ENCODE measurements at regions not wholly inside any gene's neighbourhood (a gene's known extent, or its start where the extent isn't known, plus 50 kb on each side); places are given as distances from the start of the nearest gene placed in this dataset.

DNA sequence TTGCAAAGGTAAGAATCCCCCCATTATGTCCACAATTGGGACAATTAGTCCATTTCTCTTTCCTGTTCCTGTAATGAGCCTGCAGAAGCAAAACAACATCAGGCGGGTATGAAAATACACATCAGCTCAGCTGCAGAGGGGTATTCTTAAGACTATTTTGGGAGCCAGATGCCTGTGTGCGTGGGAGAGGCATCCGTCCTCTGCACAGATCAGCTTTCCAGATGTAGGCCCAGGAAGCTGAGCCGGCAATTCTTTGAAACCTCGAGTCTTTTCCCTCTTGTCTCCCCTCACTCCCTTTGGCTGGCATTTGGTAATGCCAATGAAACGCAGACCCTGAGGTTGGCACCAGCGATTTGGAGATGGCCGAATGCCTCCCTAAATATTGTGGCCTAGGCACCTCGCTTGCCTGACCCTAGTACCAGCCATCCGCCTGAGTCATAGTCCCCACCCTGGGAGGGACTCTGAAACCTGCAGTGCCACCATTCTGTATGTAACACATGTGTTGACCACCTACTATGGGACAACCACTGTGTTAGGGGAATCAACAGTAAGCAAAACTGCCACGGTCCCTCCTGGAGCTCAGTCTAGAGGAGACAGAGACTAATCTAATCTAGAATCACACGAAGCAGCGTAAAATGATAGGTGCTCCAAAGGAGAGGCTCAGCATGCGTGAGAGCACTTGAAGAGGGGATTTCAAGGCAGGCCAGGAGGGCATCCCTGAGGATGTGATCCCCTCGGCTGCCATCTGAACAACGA lies 603.0 kb downstream of the MATN1 start:
- DNase-seq (ENCODE audit: low spot score): no peak
- no peak overlapping the region for H3K27ac ChIP-seq
- CTCF ChIA-PET: no interaction called here
- TF ChIP-seq, protein P1, sequence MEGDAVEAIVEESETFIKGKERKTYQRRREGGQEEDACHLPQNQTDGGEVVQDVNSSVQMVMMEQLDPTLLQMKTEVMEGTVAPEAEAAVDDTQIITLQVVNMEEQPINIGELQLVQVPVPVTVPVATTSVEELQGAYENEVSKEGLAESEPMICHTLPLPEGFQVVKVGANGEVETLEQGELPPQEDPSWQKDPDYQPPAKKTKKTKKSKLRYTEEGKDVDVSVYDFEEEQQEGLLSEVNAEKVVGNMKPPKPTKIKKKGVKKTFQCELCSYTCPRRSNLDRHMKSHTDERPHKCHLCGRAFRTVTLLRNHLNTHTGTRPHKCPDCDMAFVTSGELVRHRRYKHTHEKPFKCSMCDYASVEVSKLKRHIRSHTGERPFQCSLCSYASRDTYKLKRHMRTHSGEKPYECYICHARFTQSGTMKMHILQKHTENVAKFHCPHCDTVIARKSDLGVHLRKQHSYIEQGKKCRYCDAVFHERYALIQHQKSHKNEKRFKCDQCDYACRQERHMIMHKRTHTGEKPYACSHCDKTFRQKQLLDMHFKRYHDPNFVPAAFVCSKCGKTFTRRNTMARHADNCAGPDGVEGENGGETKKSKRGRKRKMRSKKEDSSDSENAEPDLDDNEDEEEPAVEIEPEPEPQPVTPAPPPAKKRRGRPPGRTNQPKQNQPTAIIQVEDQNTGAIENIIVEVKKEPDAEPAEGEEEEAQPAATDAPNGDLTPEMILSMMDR (conservative IDR thresholded peaks at IDR 0.05; ENCODE audit: low read depth): no peak
- POLR2A ChIA-PET (ENCODE audit: low non-redundant PET): no interaction called here

DNA sequence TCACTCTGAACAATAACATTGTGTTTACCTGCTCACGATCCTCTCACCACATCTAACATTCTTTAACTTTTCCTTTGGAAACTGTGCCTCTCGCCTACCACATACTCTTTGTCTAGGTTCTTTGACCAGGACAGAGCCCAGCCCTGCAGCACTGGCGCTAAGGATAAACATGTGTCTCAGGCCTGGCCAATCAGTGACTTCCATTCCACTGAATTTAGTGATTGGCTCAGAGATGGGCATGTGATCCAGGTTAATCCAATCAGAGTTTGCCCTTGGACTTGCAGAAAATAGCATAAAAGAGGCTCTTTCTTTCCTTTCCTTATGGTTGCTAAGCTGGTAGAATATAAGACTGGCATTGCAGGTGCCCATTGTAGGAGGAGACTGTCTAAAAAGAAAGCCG lies 605.7 kb downstream of the MATN1 start:
- H3K27ac ChIP-seq: no peak overlapping the region
- ChIA-PET CTCF (no interaction called here), POLR2A (ENCODE audit: low non-redundant PET) (no interaction called here)
- peak; percentile 8 for DNase-seq (ENCODE audit: low spot score)
- TF ChIP-seq, protein P1 (conservative IDR thresholded peaks at IDR 0.05; ENCODE audit: low read depth): no peak

DNA sequence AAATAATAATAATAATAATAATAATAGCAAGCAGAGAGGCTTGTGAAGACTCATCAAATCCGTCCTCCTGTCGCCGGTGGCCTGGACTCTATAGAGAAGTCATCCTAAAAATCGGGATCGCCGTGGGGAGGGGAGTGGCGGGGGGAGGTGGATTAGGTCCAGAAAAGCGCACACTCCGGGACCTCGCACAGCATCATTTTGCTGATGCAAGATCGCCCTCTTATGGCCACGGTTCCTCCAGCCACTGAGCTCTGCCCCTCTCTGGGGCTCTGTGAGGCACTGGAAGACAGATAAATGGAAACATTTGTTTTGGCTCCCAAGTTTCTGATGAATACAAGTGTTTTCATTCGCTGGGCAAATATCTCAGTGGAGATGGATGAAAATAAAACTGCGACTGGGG lies 612.0 kb downstream of the MATN1 start:
- ChIA-PET POLR2A (ENCODE audit: low non-redundant PET) (no interaction called here), CTCF (interaction anchor here (0.5 to 1.3 kb wide), 12 partner anchors 15 to 864 kb away, joined by 3 to 8 read pairs (median 3); no protein-coding TSS in a partner anchor)
- DNase-seq (ENCODE audit: low spot score): peak; percentile 38
- no peak overlapping the region for H3K27ac ChIP-seq
- TF ChIP-seq, protein P1 (conservative IDR thresholded peaks at IDR 0.05; ENCODE audit: low read depth): peak; percentile 49

DNA sequence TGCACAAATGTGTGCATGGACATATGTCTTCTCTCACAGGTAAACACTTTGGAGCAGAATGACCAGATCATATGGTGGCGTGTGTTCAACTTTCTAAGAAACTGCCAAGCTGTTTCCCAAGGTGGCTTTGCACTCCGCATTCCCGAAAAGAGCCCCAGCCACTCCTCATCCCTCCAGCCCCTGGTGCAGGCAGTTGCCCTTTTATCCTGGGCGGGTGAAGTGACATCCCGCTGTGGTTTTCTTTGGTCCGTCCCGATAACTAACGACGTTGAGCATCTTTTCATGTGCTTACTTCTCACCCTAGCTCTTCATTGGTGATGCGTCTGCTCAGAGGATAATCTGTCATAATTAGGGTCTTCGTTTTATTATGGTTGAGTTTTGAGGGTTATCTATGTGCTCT lies 612.5 kb downstream of the MATN1 start:
- TF ChIP-seq, protein P1 (conservative IDR thresholded peaks at IDR 0.05; ENCODE audit: low read depth): no peak
- ChIA-PET CTCF (interaction anchor here (0.5 to 1.3 kb wide), 6 partner anchors 32 to 863 kb away, joined by 3 to 8 read pairs (median 3); no protein-coding TSS in a partner anchor), POLR2A (ENCODE audit: low non-redundant PET) (no interaction called here)
- DNase-seq (ENCODE audit: low spot score): no peak
- H3K27ac ChIP-seq: no peak overlapping the region

DNA sequence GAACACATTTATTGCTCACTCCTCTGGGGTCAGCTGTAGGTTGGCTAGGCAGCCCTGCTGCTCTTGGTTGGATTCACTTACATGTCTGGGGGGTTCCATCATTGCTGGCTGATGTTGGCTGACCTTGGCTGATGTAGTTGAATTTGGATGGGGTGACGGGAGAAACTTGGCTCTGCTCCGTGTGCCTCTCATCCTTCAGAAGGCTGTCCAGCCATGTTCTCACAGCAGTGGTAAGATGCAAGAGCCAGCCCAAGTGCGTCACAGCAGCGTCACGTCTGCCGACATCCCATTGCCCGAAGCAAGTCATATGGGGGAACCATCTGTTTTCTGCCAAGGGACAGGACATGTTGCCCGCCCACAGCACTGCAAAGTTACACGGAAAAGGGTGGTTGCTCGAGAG lies 613.5 kb downstream of the MATN1 start:
- ChIA-PET POLR2A (ENCODE audit: low non-redundant PET) (no interaction called here), CTCF (no interaction called here)
- no peak overlapping the region for H3K27ac ChIP-seq
- TF ChIP-seq, protein P1 (conservative IDR thresholded peaks at IDR 0.05; ENCODE audit: low read depth): no peak
- no peak for DNase-seq (ENCODE audit: low spot score)

DNA sequence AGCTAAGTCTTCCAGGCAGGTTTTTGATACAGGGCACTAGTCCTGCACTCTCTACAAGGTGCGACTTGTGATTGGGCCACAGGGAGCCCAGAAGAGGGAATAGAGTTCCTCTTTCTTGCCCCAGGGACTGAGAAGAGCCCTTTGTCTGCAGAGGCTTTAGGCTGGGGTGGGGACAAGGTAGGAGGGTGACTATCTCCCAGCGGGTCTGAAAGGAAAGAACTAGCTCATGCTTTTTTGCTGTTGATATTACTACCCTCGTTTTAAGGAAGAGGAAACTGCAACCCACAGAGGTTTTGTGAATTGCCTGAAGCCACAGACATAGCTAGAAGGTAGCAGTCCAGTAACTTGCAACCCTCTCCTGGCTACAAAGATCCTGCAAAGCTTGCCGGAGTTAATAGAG lies 615.2 kb downstream of the MATN1 start:
- POLR2A ChIA-PET (ENCODE audit: low non-redundant PET): no interaction called here
- DNase-seq (ENCODE audit: low spot score): no peak
- TF ChIP-seq, protein P1 (conservative IDR thresholded peaks at IDR 0.05; ENCODE audit: low read depth): no peak
- CTCF ChIA-PET: interaction anchor here (0.5 to 0.7 kb wide), 2 partner anchors 442 to 627 kb away, joined by 3 to 4 read pairs; no protein-coding TSS in a partner anchor
- no peak overlapping the region for H3K27ac ChIP-seq

Measured in RWPE1 (cell line).